ENCODE measurements at regions not wholly inside any gene's neighbourhood (a gene's known extent, or its start where the extent isn't known, plus 50 kb on each side); places are given as distances from the start of the nearest gene placed in this dataset.

DNA sequence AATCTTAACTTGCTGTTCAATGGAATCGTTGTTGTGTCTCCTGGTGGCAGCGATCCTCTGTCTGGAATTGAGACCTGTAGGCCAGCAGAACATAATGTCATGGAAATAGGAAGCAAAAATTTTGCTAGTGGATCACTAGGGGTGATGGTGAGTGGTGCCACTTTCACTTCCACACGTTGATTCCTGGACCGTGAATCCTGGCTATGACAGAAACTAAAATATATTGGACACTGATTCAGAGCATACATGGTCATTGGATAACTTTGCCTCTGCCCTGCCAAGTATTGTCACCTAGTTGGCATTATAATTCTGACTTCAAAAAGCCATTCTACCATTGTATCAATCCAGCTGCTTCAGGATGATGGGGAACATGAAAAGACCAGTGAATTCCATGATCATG lies 353.2 kb downstream of the IRX1 start:
- H2BK12ac ChIP-seq (ENCODE audit: insufficient read length, low read depth, low read length) = no peak overlapping the region
- TF ChIP-seq, protein P1, sequence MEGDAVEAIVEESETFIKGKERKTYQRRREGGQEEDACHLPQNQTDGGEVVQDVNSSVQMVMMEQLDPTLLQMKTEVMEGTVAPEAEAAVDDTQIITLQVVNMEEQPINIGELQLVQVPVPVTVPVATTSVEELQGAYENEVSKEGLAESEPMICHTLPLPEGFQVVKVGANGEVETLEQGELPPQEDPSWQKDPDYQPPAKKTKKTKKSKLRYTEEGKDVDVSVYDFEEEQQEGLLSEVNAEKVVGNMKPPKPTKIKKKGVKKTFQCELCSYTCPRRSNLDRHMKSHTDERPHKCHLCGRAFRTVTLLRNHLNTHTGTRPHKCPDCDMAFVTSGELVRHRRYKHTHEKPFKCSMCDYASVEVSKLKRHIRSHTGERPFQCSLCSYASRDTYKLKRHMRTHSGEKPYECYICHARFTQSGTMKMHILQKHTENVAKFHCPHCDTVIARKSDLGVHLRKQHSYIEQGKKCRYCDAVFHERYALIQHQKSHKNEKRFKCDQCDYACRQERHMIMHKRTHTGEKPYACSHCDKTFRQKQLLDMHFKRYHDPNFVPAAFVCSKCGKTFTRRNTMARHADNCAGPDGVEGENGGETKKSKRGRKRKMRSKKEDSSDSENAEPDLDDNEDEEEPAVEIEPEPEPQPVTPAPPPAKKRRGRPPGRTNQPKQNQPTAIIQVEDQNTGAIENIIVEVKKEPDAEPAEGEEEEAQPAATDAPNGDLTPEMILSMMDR (conservative IDR thresholded peaks at IDR 0.05) = no peak
- no peak overlapping the region for H3K4me2 ChIP-seq (ENCODE audit: insufficient read depth, insufficient read length, low read length)
- H3K4ac ChIP-seq (ENCODE audit: low read depth, low read length) = no peak overlapping the region
- no peaks in the 10 kb centered on the region for H3K79me1 ChIP-seq (ENCODE audit: insufficient read depth, low read depth, low read length, poor library complexity, severe bottlenecking)
- no peak overlapping the region for H3K18ac ChIP-seq (ENCODE audit: insufficient read length, low read depth, low read length)
- no peak overlapping the region for H2AFZ ChIP-seq (ENCODE audit: low read length)
- no peaks in the 10 kb centered on the region for H3K27me3 ChIP-seq (ENCODE audit: insufficient read depth, low read length)
- no peak overlapping the region for H4K91ac ChIP-seq (ENCODE audit: insufficient read length, low read depth, low read length)
- peaks cover 5 to 10% of the 10 kb centered on the region in 2 experiments; a peak in 4 of 5 replicates for H3K9me3 Mint-ChIP-seq
- no CpG with 5 or more reads among the region's 4 CpGs for WGBS (ENCODE audit: extremely low coverage, insufficient read length, low lambda C conversion rate)
- no peaks in the 10 kb centered on the region for H3K9me3 ChIP-seq (ENCODE audit: control insufficient read depth, low read depth, low read length)
- H2BK15ac ChIP-seq (ENCODE audit: low read depth, low read length) = no peak overlapping the region
- no peak overlapping the region for H3K27ac ChIP-seq (ENCODE audit: insufficient read length, low read depth, low read length)
- H3K56ac ChIP-seq (ENCODE audit: insufficient read length, low read depth, low read length) = no peak overlapping the region
- no peak overlapping the region for H3K9ac ChIP-seq (ENCODE audit: extremely low read depth, insufficient read length, low read length)
- H4K5ac ChIP-seq (ENCODE audit: insufficient read length, low read depth, low read length) = no peak overlapping the region
- H3K14ac ChIP-seq (ENCODE audit: insufficient read depth, low read length) = no peak overlapping the region
- no peaks in the 10 kb centered on the region for H3K4me1 ChIP-seq (ENCODE audit: insufficient read depth, low read length)
- no peak overlapping the region for H4K8ac ChIP-seq (replicated peaks; ENCODE audit: insufficient read length, low read depth, low read length)
- no peak for DNase-seq
- H2BK20ac ChIP-seq (ENCODE audit: low read depth, low read length, poor library complexity, severe bottlenecking) = no peak overlapping the region
- H3K23ac ChIP-seq (ENCODE audit: insufficient read length, low read depth, low read length) = no peak overlapping the region
- no peak overlapping the region for H3K4me3 Mint-ChIP-seq
- H3K23me2 ChIP-seq (ENCODE audit: insufficient read length, low read depth, low read length, poor library complexity, severe bottlenecking) = no peaks in the 10 kb centered on the region
- 0 out of 4 replicates have a peak, but pooled peaks cover 0 to 4% of the 10 kb centered on the region in 2 experiments for H3K4me1 Mint-ChIP-seq
- H3K27me3 Mint-ChIP-seq (ENCODE audit: low read depth) = no peaks in the 10 kb centered on the region
- H3K79me2 ChIP-seq (ENCODE audit: insufficient read depth, low read length) = no peaks in the 10 kb centered on the region
- H3T11ph ChIP-seq (ENCODE audit: low read length) = no peak overlapping the region
- no peak overlapping the region for H2BK5ac ChIP-seq (ENCODE audit: insufficient read length, low read length)
- no peaks in the 10 kb centered on the region for H3K36me3 Mint-ChIP-seq (ENCODE audit: insufficient read depth in 1 of 3, low read depth in 3 of 3)
- no peak overlapping the region for H2AK5ac ChIP-seq (ENCODE audit: insufficient read length, low read length)
- H2BK120ac ChIP-seq (ENCODE audit: low read depth, low read length, poor library complexity, severe bottlenecking) = no peak overlapping the region
- H4K20me1 ChIP-seq (ENCODE audit: control insufficient read depth, insufficient read depth, insufficient read length) = no peaks in the 10 kb centered on the region
- H3K27ac Mint-ChIP-seq = no peak overlapping the region

Data from H9 (cell line).